MM.1S (cell line): ENCODE measurements at regions not wholly inside any gene's neighbourhood (a gene's known extent, or its start where the extent isn't known, plus 50 kb on each side); places are given as distances from the start of the nearest gene placed in this dataset.

Experiments used
- DNase-seq: peaks from one replicate; pipeline ENCODE4 v3.0.0-alpha.2; 2015
- H2AFZ ChIP-seq: fragments of 300-600 bp; sonication (generic); 2 replicates; pipeline ENCODE4 v1.6.0; 2016; ENCODE audit warnings: antibody characterized with exemption, low read length
- H3F3A ChIP-seq: fragments of 300-600 bp; sonication (generic); 2 replicates; pipeline ENCODE4 v1.6.1; 2016; ENCODE audit warnings: mild to moderate bottlenecking, antibody characterized with exemption, low read length, moderate library complexity, mixed read lengths; ENCODE audit not compliant: insufficient read depth
- H3K27ac ChIP-seq: fragments of 300-600 bp; sonication (generic); 2 replicates; pipeline ENCODE4 v1.5.1; 2016; ENCODE audit warnings: mild to moderate bottlenecking, low read length
- H3K27me3 ChIP-seq: fragments of 300-600 bp; sonication (generic); replicated peaks from 2 replicates; pipeline ENCODE4 v1.6.0; 2016; ENCODE audit warnings: low read length; ENCODE audit not compliant: insufficient read depth
- H3K36me3 ChIP-seq: fragments of 300-600 bp; sonication (generic); replicated peaks from 2 replicates; pipeline ENCODE4 v1.6.1; 2016; ENCODE audit warnings: mild to moderate bottlenecking, low read length, mixed read lengths; ENCODE audit not compliant: insufficient read depth
- H3K4me1 ChIP-seq: fragments of 300-600 bp; sonication (generic); 2 replicates; pipeline ENCODE4 v1.6.1; 2016; ENCODE audit warnings: low read length, mixed read lengths
- H3K4me2 ChIP-seq: fragments of 300-600 bp; sonication (generic); 2 replicates; pipeline ENCODE4 v1.6.0; 2016; ENCODE audit warnings: low read depth, low read length
- H3K4me3 ChIP-seq: fragments of 300-600 bp; sonication (generic); 2 replicates; pipeline ENCODE4 v1.5.1; 2016; ENCODE audit warnings: low read length, mixed read lengths
- H3K79me2 ChIP-seq: fragments of 300-600 bp; sonication (generic); 2 replicates; pipeline ENCODE4 v1.6.1; 2016; ENCODE audit warnings: mixed run types, low read length, mixed read lengths
- H3K9ac ChIP-seq: fragments of 300-600 bp; sonication (generic); 2 replicates; pipeline ENCODE4 v1.6.1; 2016; ENCODE audit warnings: low read length, mixed read lengths
- H3K9me2 ChIP-seq: fragments of 300-600 bp; sonication (generic); replicated peaks from 2 replicates; pipeline ENCODE4 v1.6.1; 2016; ENCODE audit warnings: mild to moderate bottlenecking, low read length, mixed read lengths; ENCODE audit not compliant: insufficient read depth
- H3K9me3 ChIP-seq: fragments of 300-600 bp; sonication (generic); replicated peaks from 2 replicates; pipeline ENCODE4 v1.6.1; 2016; ENCODE audit warnings: mild to moderate bottlenecking, low read length, mixed read lengths; ENCODE audit not compliant: insufficient read depth
- H4K20me1 ChIP-seq: fragments of 300-600 bp; sonication (generic); 2 replicates; pipeline ENCODE4 v1.6.1; 2016; ENCODE audit warnings: mild to moderate bottlenecking, low read length, moderate library complexity, mixed read lengths; ENCODE audit not compliant: insufficient read depth
- EZH2 ChIP-seq: fragments of 300-600 bp; sonication (generic); optimal IDR thresholded peaks from 2 replicates; pipeline ENCODE3; 2017; ENCODE audit warnings: low read depth, mild to moderate bottlenecking, antibody characterized with exemption, low read length, mixed read lengths
- EZH2phosphoT487 ChIP-seq: fragments of 300-600 bp; sonication (generic); IDR thresholded peaks from 2 replicates; pipeline ENCODE4 v1.6.1; 2018; ENCODE audit warnings: antibody characterized with exemption, low read length
- TF ChIP-seq, protein P1 (sequence below): fragments of 300-600 bp; sonication (generic); IDR thresholded peaks from 2 replicates; pipeline ENCODE4 v1.5.1; 2016; ENCODE audit warnings: antibody characterized with exemption, low read length, mixed read lengths

GRCh38 chr5:88130211-88130815, 138.3 kb downstream of the TMEM161B start:
- Histone ChIP-seq H3K4me2 (no peak overlapping the region), H3K9me3 (no peaks in the 10 kb centered on the region), H3F3A (no peaks in the 10 kb centered on the region), H3K4me1 (no peaks in the 10 kb centered on the region), H3K79me2 (no peaks in the 10 kb centered on the region), H2AFZ (no peak overlapping the region), H3K9ac (no peak overlapping the region), H4K20me1 (no peaks in the 10 kb centered on the region), H3K27me3 (no peaks in the 10 kb centered on the region), H3K9me2 (no peaks in the 10 kb centered on the region), H3K27ac (no peak overlapping the region), H3K36me3 (no peaks in the 10 kb centered on the region), H3K4me3 (no peak overlapping the region)
- TF ChIP-seq EZH2phosphoT487, result no peak
- TF ChIP-seq EZH2, result no peak
- TF ChIP-seq, protein P1, sequence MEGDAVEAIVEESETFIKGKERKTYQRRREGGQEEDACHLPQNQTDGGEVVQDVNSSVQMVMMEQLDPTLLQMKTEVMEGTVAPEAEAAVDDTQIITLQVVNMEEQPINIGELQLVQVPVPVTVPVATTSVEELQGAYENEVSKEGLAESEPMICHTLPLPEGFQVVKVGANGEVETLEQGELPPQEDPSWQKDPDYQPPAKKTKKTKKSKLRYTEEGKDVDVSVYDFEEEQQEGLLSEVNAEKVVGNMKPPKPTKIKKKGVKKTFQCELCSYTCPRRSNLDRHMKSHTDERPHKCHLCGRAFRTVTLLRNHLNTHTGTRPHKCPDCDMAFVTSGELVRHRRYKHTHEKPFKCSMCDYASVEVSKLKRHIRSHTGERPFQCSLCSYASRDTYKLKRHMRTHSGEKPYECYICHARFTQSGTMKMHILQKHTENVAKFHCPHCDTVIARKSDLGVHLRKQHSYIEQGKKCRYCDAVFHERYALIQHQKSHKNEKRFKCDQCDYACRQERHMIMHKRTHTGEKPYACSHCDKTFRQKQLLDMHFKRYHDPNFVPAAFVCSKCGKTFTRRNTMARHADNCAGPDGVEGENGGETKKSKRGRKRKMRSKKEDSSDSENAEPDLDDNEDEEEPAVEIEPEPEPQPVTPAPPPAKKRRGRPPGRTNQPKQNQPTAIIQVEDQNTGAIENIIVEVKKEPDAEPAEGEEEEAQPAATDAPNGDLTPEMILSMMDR, result no peak
- DNase-seq, result no peak

DNA sequence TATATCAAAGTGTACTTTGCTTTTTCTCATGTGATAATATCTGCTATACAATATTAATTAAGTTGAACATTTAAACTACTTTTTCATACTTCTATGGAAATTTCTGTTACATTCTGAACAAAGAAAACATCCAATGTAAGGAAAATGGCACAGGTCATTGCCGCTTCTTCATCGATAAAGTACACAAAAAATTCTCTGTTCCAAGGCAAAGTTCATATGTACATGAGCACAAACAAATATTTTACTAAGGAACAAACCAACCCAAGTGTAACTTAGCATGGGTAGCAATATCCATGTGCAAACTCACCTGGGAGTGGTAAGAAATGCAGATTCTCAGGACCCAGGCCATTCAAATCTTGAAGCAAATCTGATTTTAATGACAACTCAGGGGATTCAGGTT, 139.8 kb downstream of the TMEM161B start:
- no peaks in the 10 kb centered on the region for H3K4me1 ChIP-seq
- H3K9me3 ChIP-seq, result no peaks in the 10 kb centered on the region
- H3K27me3 ChIP-seq, result no peaks in the 10 kb centered on the region
- no peaks in the 10 kb centered on the region for H4K20me1 ChIP-seq
- H3K27ac ChIP-seq, result no peak overlapping the region
- TF ChIP-seq EZH2phosphoT487, result no peak
- no peaks in the 10 kb centered on the region for H3K9me2 ChIP-seq
- H3K4me3 ChIP-seq, result no peak overlapping the region
- no peaks in the 10 kb centered on the region for H3F3A ChIP-seq
- no peaks in the 10 kb centered on the region for H3K79me2 ChIP-seq
- DNase-seq, result no peak
- H3K9ac ChIP-seq, result no peak overlapping the region
- H2AFZ ChIP-seq, result no peak overlapping the region
- H3K36me3 ChIP-seq, result no peaks in the 10 kb centered on the region
- H3K4me2 ChIP-seq, result no peak overlapping the region

DNA sequence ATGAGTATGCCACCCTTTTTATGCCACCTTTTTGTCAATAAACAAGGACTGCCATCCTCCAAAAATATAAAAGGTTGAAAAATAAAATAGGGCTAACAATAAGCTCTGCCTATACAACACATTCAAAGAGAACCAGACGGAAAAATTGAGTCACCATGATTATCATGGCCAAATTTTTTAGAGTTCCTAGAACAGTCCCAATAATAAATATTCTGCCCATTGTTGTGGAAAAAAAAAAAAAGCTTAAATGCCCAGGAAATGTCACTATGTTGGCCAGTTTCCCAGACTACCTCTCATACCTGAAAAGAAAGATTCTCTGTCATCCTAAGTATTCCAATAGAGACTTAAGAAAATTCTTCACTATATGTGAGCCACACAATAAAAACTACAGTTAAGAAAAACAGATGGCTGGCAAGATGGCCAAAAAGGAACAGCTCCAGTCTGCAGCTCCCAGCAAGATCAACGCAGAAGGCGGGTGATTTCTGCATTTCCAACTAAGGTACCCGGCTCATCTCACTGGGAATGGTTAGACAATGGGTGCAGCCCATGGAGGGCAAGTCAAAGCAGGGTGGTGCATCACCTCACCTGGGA, 149.0 kb downstream of the TMEM161B start:
- H3K79me2 ChIP-seq, result no peaks in the 10 kb centered on the region
- H3K4me2 ChIP-seq, result no peak overlapping the region
- no peak overlapping the region for H3K9ac ChIP-seq
- no peaks in the 10 kb centered on the region for H3K36me3 ChIP-seq
- TF ChIP-seq EZH2, result no peak
- no peak for TF ChIP-seq EZH2phosphoT487
- TF ChIP-seq, protein P1, result no peak
- no peak overlapping the region for H3K4me3 ChIP-seq
- no peaks in the 10 kb centered on the region for H3K9me3 ChIP-seq
- no peaks in the 10 kb centered on the region for H3F3A ChIP-seq
- no peak overlapping the region for H3K27ac ChIP-seq
- H3K9me2 ChIP-seq, result no peaks in the 10 kb centered on the region
- DNase-seq, result no peak
- H3K27me3 ChIP-seq, result no peaks in the 10 kb centered on the region
- no peaks in the 10 kb centered on the region for H4K20me1 ChIP-seq
- no peak overlapping the region for H2AFZ ChIP-seq
- no peaks in the 10 kb centered on the region for H3K4me1 ChIP-seq

GRCh38 chr5:88118179-88118578, 150.5 kb downstream of the TMEM161B start:
- Histone ChIP-seq H3K4me2 (no peak overlapping the region), H3K9me2 (no peaks in the 10 kb centered on the region), H2AFZ (no peak overlapping the region), H3F3A (no peaks in the 10 kb centered on the region), H3K36me3 (no peaks in the 10 kb centered on the region), H3K27me3 (no peaks in the 10 kb centered on the region), H3K9ac (no peak overlapping the region), H3K4me3 (no peak overlapping the region), H3K27ac (no peak overlapping the region), H3K4me1 (no peaks in the 10 kb centered on the region), H3K9me3 (no peaks in the 10 kb centered on the region), H3K79me2 (no peaks in the 10 kb centered on the region), H4K20me1 (no peaks in the 10 kb centered on the region)
- DNase-seq, result no peak
- TF ChIP-seq, protein P1, result no peak
- TF ChIP-seq EZH2phosphoT487 (no peak), EZH2 (no peak)
